SU-DHL-6 (cell line): ENCODE measurements at regions not wholly inside any gene's neighbourhood (a gene's known extent, or its start where the extent isn't known, plus 50 kb on each side); places are given as distances from the start of the nearest gene placed in this dataset.

Experiments
- H2AFZ ChIP-seq: fragments of 200-600 bp; sonication (generic); 2 replicates; pipeline ENCODE4 v1.6.1; 2014; ENCODE audit warnings: low read depth, mild to moderate bottlenecking, moderate library complexity, mixed read lengths, antibody characterized with exemption, low read length; ENCODE audit not compliant: severe bottlenecking
- H3F3A ChIP-seq: fragments of 200-600 bp; shearing (Covaris generic); 2 replicates; pipeline ENCODE4 v1.6.0; 2016; ENCODE audit warnings: antibody characterized with exemption, mild to moderate bottlenecking; ENCODE audit not compliant: insufficient read depth
- H3K27ac ChIP-seq: fragments of 200-600 bp; sonication (generic); 2 replicates; pipeline ENCODE4 v1.5.1; 2016; ENCODE audit warnings: low read depth, mild to moderate bottlenecking, low read length, moderate library complexity, mixed read lengths
- H3K27me3 ChIP-seq: fragments of 200-600 bp; sonication (generic), shearing (Covaris generic); 2 replicates; pipeline ENCODE4 v1.6.0; 2014; ENCODE audit warnings: mild to moderate bottlenecking, low read length
- H3K36me3 ChIP-seq: fragments of 200-600 bp; sonication (generic); 2 replicates; pipeline ENCODE4 v1.6.1; 2014; ENCODE audit warnings: mild to moderate bottlenecking, low read length, mixed read lengths
- H3K4me2 ChIP-seq: fragments of 300-600, 200-600 bp; shearing (Covaris generic), sonication (generic); 2 replicates; pipeline ENCODE4 v1.6.0; 2014; ENCODE audit warnings: low read length, low read depth, mild to moderate bottlenecking; ENCODE audit not compliant: poor library complexity, severe bottlenecking
- H3K4me3 ChIP-seq: fragments of 200-600 bp; sonication (generic); 2 replicates; pipeline ENCODE4 v1.5.1; 2014; ENCODE audit warnings: antibody characterized with exemption, low read length, mild to moderate bottlenecking, mixed read lengths; ENCODE audit not compliant: insufficient read depth, poor library complexity, severe bottlenecking
- H3K79me2 ChIP-seq: fragments of 200-600 bp; sonication (generic); 2 replicates; pipeline ENCODE4 v1.6.1; 2014; ENCODE audit warnings: mild to moderate bottlenecking, low read length, moderate library complexity; ENCODE audit not compliant: insufficient read depth
- H3K9ac ChIP-seq: fragments of 200-600 bp; sonication (generic); 2 replicates; pipeline ENCODE4 v1.7.0; 2014; ENCODE audit warnings: mild to moderate bottlenecking, low read length
- H3K9me2 ChIP-seq: fragments of 200-600 bp; sonication (generic); replicated peaks from 2 replicates; pipeline ENCODE4 v1.6.1; 2014; ENCODE audit warnings: low read length; ENCODE audit not compliant: insufficient read depth
- H3K9me3 ChIP-seq: fragments of 200-600 bp; sonication (generic); 2 replicates; pipeline ENCODE4 v1.6.1; 2014; ENCODE audit warnings: low read length, mixed read lengths; ENCODE audit not compliant: insufficient read depth
- H4K20me1 ChIP-seq: fragments of 200-600 bp; sonication (generic); 2 replicates; pipeline ENCODE4 v1.6.1; 2014; ENCODE audit warnings: low read depth, mild to moderate bottlenecking, antibody characterized with exemption, low read length, moderate library complexity, mixed read lengths
- EZH2phosphoT487 ChIP-seq: fragments of 200-600 bp; sonication (generic), shearing (Covaris generic); conservative IDR thresholded peaks from 2 replicates; pipeline ENCODE4 v1.6.1; 2018; ENCODE audit warnings: mild to moderate bottlenecking, antibody characterized with exemption, low read length, moderate library complexity, mixed read lengths
- TF ChIP-seq, protein P1 (sequence below): fragments of 200-600 bp; sonication (generic); IDR thresholded peaks from one replicate; pipeline ENCODE4 v1.5.1; 2017; ENCODE audit warnings: antibody characterized with exemption, mild to moderate bottlenecking, low read length, moderate library complexity; ENCODE audit not compliant: insufficient read depth, poor library complexity, severe bottlenecking

DNA sequence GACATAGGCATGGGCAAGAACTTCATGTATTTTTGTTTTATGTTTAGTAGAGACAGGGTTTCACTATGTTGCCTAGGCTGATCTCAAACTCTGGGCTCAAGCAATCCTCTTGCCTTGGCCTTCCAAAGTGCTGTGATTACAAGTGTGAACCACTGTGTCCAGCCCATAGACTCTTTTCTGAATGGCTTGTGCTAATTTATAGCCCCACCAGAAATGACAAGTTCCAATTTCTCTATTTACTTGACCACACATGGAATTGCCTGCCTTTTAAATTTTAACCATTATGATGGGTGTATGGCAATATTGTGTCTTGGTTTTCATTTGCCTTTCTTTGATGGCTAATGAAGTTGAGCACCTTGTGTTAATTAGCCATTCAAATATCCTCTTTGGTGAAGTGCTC, 85.8 kb upstream of the NECTIN1 start:
- no peak overlapping the region for H3K9ac ChIP-seq
- H3F3A ChIP-seq, result no peaks in the 10 kb centered on the region
- no peaks in the 10 kb centered on the region for H3K36me3 ChIP-seq
- H3K4me2 ChIP-seq, result no peak overlapping the region
- no peak overlapping the region for H3K27ac ChIP-seq
- no peaks in the 10 kb centered on the region for H4K20me1 ChIP-seq
- no peak for TF ChIP-seq EZH2phosphoT487
- TF ChIP-seq, protein P1, sequence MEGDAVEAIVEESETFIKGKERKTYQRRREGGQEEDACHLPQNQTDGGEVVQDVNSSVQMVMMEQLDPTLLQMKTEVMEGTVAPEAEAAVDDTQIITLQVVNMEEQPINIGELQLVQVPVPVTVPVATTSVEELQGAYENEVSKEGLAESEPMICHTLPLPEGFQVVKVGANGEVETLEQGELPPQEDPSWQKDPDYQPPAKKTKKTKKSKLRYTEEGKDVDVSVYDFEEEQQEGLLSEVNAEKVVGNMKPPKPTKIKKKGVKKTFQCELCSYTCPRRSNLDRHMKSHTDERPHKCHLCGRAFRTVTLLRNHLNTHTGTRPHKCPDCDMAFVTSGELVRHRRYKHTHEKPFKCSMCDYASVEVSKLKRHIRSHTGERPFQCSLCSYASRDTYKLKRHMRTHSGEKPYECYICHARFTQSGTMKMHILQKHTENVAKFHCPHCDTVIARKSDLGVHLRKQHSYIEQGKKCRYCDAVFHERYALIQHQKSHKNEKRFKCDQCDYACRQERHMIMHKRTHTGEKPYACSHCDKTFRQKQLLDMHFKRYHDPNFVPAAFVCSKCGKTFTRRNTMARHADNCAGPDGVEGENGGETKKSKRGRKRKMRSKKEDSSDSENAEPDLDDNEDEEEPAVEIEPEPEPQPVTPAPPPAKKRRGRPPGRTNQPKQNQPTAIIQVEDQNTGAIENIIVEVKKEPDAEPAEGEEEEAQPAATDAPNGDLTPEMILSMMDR, result no peak
- H3K4me3 ChIP-seq, result no peak overlapping the region
- no peaks in the 10 kb centered on the region for H3K79me2 ChIP-seq
- no peaks in the 10 kb centered on the region for H3K27me3 ChIP-seq
- no peak overlapping the region for H2AFZ ChIP-seq
- no peaks in the 10 kb centered on the region for H3K9me2 ChIP-seq
- no peaks in the 10 kb centered on the region for H3K9me3 ChIP-seq

DNA sequence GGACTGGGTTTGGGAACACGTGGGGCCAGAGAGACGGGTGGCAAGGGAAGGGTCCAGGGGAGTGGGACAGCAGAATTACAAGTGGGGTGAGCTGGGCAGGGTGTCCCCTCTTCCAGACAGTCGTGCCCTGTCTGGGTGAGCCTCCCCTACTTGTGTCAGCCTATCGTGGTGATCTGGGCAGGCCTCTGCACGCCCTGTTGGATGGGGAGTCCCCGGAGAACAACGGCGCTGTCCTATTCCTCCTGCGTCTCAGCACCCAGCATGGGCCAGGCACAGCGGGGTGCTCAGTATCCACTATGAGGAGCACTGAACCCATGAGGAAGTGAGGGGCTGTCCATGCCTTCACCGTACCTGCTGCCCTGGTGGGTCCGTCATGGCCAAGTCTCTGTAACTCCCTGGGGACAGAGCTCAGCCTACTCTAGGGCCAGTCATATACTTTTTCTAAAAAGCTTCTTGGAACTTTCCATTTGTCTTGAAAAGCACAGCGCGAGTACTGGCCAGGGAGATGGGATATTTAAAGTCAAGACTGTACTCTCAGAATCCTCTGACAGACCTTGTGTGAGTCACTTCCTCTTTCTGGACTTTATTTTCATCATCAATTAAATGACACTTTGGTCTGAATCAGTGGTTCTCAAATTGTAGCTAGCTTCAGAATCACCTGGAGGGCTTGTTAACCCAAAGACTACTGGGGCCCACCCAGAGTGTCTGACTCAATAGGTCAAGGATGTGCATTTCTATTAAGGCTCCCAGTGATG, 81.7 kb upstream of the NECTIN1 start:
- Histone ChIP-seq H3K9me3 (no peaks in the 10 kb centered on the region), H2AFZ (no peak overlapping the region), H4K20me1 (no peaks in the 10 kb centered on the region), H3K36me3 (no peaks in the 10 kb centered on the region), H3K27me3 (no peaks in the 10 kb centered on the region), H3K4me3 (no peak overlapping the region), H3K4me2 (no peak overlapping the region), H3K27ac (no peak overlapping the region), H3K79me2 (no peaks in the 10 kb centered on the region), H3F3A (no peaks in the 10 kb centered on the region), H3K9ac (no peak overlapping the region), H3K9me2 (no peaks in the 10 kb centered on the region)
- no peak for TF ChIP-seq EZH2phosphoT487
- TF ChIP-seq, protein P1, result no peak

GRCh38 chr11:119809346-119809745, 80.3 kb upstream of the NECTIN1 start:
- H3F3A ChIP-seq, result no peaks in the 10 kb centered on the region
- H3K9me3 ChIP-seq, result no peaks in the 10 kb centered on the region
- H3K27me3 ChIP-seq, result no peaks in the 10 kb centered on the region
- no peak overlapping the region for H3K4me3 ChIP-seq
- H2AFZ ChIP-seq, result no peak overlapping the region
- H3K27ac ChIP-seq, result no peak overlapping the region
- H3K9me2 ChIP-seq, result no peaks in the 10 kb centered on the region
- no peaks in the 10 kb centered on the region for H3K79me2 ChIP-seq
- no peaks in the 10 kb centered on the region for H4K20me1 ChIP-seq
- no peak for TF ChIP-seq EZH2phosphoT487
- TF ChIP-seq, protein P1, result no peak
- H3K9ac ChIP-seq, result no peak overlapping the region
- H3K36me3 ChIP-seq, result no peaks in the 10 kb centered on the region
- H3K4me2 ChIP-seq, result no peak overlapping the region
